NCI-H1417 treated with DMSO at 0.1 percent for 48 hours (cell line): ENCODE measurements at regions not wholly inside any gene's neighbourhood (a gene's known extent, or its start where the extent isn't known, plus 50 kb on each side); places are given as distances from the start of the nearest gene placed in this dataset.
"Not testable (repeated sequence)": the region's sequence is repeated elsewhere in the genome, so short reads cannot be mapped to it uniquely, and the experiment has no call there.

Experiments used
- DNase-seq: peaks from one replicate; lab custom pipeline; 2025; lab: John Stamatoyannopoulos, UW

- no peak for DNase-seq
Measured at GRCh38 chr16:73400951-73401350, 353.0 kb upstream of the ZFHX3 start.

DNA sequence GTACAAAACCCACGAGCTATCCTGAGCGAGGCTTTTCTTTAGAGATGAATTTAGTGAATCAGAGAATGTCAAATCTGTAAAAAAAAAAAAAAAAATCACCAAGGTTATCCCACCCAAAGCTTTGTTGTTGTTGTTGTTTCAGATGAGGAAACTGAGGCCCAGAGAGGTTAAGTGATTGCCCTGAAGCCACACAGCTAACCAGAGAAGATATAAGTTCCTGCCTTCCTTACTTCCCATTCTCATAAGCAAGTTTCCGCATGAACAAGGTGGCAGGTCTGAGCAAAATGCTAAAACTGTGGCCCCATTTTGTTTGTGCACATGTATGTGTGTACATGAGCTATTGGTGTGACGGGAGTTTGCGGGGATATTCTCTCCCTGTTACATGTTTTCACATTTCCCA, 352.1 kb upstream of the ZFHX3 start:
- no peak for DNase-seq

DNA sequence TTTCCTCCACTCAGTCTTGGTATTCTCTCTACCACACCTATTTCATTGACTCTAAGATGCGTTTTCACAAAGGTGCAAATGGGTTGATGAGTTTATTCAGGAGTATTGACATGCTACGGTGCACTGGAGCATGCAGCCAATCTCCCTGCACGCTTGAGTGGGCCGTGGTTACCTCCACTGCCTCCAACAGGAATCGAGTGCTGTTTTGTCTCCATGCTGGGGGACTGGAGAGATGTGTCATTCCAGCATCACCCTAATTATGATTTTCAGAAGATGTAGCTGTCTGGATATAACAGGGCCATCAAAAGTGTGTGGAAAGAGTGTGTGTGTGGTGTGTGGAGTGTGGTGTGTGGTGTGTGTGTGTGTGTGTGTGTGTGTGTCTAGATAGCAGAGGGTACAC, 351.6 kb upstream of the ZFHX3 start:
- DNase-seq: no peak

GRCh38 chr16:73398604-73399003, 350.7 kb upstream of the ZFHX3 start:
- DNase-seq: not testable (repeated sequence)

DNA sequence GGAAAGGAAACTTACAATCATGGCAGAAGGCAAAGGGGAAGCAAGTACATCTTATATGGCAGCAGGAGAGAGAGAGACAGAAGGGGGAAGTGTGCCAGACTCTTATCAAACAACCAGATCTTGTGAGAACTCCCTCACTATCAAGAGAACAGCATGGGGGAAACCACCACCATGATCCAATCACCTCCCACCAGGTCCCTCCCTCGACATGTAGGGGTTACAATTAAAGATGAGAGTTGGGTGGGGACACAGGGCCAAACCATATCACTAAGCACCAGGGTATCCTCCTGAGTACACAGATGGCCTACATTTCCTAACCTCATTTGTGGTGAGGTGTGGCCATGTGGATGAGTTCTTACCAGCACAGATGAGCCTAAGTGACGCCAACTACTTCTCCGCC, 348.6 kb upstream of the ZFHX3 start:
- DNase-seq: no peak

- DNase-seq: no peak
Measured at GRCh38 chr16:73390936-73391335, 343.0 kb upstream of the ZFHX3 start.

DNA sequence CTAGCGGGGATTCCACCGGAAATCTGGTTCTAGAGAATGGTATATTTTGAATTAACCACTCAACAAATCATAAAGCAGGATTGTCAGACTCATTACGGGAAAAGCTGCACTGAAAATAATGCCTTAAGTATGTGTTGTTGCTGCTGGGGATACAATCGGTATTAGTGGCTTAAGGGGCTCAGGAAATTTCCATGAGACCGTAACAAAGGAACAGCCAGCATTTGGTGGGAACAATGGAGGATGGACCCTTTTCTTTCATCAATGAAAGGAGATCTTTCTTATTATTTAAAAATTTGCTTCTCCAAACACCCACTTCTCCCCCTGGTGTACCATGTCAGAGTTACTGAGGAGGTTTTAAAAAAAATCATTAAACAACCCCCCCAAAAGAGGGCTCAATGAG, 342.6 kb upstream of the ZFHX3 start:
- no peak for DNase-seq

DNA sequence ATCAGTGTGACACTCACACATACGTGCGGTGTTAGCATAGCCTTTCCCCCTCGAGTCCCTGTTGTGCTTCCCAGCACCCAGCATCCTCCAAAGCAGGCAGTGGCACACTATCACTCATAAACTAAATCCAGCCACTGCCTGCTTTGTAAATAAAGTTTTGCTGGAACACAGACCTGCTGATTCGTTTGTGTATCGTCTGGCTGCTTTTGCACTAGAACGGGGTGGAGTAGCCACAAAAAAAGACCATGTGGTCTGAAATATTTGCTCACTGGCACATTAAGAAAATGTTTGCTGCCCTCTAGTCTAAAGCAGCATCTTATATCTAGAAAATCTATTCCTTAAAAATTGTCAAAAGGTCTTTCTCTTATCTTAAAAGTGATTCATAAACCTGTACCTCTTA, 341.2 kb upstream of the ZFHX3 start:
- DNase-seq: no peak

DNA sequence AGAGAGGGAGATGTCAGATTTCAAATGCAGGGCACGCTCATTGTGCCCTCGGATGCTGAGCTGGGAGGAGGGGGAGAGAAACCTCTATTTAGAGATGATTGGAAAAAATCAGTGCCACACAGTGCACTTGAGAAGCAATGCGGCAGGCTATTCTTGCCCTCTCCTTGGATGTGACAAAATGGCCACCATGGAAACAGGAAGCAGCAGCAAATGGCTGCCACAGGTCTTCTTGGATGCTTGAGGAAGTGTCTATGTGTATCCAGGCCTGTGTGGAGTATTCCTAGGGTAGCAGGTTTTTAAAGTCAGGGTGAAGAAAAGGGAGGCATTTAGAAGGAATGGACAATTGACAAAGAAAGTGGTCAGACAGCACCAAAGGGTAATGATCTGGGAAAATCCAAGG, 340.1 kb upstream of the ZFHX3 start:
- DNase-seq: no peak

DNA sequence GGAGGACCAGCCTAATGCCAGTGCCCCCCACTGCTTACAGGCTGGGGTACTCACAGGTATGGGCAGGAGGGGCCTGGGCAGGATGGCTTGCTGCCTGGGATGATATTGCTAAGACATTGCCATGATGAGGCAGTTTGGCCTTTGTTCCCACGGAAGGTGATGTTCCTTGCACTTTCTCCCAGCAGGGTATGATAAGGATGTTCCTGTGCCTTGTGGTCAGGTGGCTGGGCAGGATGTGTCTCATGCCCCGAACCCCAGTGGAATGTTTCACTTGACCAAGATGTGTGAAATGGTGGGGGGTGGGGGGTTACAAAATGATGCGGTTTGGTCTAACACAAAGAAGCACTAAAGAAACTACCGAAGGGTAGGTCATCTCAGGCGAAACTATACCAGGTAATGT, 337.8 kb upstream of the ZFHX3 start:
- DNase-seq: no peak

GRCh38 chr16:73384506-73385089, 336.7 kb upstream of the ZFHX3 start:
- no peak for DNase-seq

GRCh38 chr16:73383988-73384365, 336.0 kb upstream of the ZFHX3 start:
- DNase-seq: no peak

DNA sequence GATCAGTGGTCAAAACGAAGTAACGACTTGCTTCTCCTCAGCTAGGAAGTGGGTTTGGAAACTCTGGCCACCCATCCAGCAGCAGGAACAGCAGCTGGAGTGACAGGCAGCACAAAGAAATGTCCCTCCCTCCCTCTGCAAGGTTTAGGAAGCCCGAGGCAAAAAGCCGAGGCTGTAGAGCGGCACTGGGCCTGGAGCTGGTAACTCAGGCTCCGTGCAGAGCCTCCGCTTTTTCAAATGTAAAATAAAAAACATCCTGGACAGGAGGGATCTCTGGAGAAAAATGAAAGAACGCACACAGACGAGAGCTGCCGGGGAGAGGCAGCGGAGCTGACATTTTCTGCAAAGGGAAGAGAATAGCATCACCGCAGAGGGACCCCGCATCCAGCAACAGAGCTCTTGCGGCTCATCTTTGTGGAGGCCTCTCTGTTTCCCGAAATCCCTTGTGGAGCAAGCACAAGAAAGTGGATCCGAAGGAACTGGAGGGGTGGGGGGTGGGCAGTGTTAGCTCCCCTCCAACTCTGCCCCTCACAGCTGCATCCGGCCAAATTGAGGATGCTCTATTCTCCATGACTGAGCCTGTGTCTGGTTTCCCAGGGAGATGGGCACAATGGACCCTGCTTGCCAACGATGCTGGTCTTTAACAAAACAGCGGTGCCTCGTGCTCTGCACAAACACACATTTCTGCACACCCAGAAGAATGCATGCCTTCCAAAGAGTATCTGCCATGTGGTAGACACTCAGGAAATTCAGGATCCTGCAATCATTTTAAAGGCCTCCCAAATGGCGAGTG, 335.5 kb upstream of the ZFHX3 start:
- DNase-seq: no peak

DNA sequence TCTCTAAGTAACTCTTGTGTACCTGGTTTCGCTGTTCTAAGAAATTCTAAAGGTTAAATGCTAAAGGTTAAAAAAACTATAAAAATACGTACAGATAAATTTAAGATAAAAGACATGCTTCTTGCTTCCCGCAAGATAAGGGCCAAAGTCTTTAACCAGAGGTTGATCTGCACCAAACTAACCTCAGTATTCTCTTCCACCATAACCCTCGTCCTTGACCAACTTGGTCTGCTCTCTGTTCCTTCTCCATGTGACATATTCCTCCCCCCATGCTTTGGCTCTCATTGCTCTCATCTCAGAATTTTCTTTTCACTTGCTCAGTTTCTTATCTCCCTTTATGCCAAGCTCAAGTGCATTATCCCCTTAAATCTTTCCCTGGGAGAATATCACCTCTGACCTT, 330.5 kb upstream of the ZFHX3 start:
- DNase-seq: no peak

DNA sequence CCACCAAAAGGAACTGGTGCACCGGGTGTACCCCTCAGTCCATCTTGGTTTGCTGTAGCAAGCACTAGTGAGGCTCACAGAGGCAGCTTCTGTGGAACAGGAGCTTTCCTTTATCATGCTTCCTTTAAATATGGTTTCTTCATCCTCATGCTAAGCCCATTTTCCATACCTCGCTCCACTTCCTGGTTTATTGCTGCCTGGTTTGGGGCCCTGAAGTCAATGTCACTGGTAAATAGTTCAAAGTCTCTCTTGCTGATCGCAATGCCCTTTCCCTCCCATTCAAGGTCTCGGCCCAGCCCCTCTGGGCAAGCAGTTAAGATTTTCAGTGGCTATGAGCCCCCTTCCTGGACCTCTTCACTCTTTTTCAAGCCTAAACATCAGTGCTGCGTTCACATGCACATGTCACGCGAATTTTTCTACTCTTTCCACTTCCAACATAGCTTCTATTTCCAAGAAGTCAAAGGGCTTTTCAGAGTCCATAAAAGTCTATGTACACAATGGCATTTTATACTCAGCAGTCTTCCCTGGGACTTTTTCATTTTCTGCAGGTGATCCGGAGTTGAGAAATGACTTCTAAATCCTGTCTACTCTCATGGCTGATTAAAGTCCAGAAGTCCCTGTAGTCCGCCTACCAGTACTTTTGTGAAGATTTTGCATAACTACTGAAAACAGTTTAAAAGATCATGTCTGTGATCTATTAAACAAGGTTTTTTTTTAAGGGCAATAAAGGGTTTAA, 323.8 kb upstream of the ZFHX3 start:
- DNase-seq: no peak

DNA sequence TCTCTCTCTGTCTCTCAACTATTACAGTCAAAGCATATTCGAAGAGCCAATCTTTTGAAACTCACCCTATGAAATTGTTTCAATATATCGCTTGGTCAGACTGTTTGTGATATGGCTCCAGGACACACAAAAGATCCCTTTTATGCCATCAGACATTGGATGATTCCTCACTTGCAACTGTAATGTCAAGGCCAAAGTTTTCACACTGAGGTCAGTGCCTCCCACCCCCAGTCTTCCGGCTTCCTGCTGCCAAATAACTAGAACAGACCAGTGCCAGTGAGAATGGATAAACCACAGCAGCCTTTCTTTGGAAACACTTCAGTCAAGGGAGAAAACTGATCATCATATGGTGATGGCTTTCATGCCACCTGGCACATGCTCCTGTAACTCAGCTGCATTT, 321.9 kb upstream of the ZFHX3 start:
- DNase-seq: no peak

GRCh38 chr16:73368715-73369114, 320.8 kb upstream of the ZFHX3 start:
- DNase-seq: no peak

DNA sequence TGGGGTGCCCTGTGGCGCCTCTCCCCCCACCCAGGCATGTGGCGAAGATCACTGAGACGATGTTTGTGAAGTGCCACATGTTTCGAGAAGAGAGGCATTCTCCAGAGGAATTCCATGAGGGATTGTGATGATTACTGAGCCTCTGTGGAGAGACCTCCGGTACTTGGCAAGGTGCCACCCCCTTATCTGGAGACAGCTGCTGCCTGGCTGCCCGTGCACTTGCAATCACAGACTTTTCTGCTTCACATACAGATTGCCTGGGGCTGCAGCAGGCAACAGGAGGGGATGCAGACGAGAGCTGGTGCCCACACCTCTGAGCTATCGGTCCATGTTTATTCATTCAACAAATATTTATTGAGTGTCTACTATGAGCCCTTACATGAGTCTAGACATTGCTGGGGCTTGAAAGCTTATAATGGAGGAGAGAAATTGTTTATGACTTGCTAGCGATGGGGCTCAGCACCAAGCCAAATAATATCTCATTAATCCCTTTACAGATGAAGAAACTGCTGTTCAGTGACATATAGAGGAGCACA, 317.2 kb upstream of the ZFHX3 start:
- DNase-seq: peak; percentile 29

DNA sequence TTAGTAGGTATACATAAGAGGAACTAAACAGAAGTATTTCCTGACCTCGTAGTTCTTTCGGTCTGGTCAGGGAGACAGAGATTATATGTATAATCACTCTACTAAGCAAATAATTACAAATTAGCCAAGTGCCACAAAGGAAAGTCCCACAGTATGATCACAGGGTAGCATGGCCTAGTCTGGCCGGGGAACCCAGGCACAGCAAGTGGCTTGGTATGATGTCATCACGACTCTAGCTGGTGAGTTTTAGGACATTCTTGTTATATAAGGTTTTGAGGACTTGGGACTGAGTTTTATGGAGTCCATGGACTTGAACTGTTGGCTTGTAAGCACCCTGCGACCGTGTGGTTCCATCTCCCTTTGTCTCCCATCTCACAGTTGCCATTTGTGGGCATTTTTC, 316.5 kb upstream of the ZFHX3 start:
- DNase-seq: no peak

DNA sequence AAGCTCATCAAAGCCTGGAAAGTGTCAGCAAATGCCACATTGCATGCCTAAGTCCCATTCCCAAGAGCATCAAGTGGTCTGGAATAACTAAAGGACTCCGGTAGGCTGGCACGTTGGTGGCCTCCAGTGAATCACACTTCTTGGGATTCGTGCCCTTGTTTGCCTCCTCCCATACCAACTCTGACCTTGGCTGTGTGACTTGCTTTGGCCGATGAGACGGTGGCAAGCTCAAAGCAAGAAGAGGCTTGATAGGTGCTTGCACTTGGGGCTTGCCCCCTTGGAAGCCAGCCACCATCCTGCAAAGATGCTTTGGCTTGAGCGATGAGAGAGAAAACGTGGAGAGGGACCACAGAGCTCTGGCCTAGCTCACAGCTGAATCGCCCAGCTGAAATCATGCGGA, 313.1 kb upstream of the ZFHX3 start:
- DNase-seq: no peak

GRCh38 chr16:73356401-73357079, 308.6 kb upstream of the ZFHX3 start:
- DNase-seq: no peak

- DNase-seq: no peak
Measured at GRCh38 chr16:73355981-73356380, 308.1 kb upstream of the ZFHX3 start.

DNA sequence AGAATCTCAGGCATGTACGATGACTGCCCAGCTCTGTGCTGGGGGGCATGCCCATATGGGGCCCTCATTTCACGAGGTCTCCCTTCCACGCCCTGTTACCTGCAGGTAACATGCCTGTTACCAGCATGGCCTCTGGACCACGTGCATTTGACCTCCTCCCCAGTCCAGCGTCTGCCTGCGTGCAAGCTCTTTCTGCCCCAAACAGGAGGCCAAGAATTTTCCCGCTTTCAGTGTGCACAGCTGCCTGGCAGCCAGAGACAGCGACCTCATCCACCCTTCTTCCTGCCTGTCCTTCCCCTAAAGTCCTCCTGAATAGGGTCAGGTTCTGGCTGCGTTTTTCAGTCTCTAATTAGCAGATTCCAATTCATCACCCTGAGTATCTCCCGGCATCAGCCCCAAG, 306.5 kb upstream of the ZFHX3 start:
- no peak for DNase-seq
